OCI-LY3 (cell line): ENCODE measurements at regions not wholly inside any gene's neighbourhood (a gene's known extent, or its start where the extent isn't known, plus 50 kb on each side); places are given as distances from the start of the nearest gene placed in this dataset.

Source experiments
- EZH2phosphoT487 ChIP-seq: fragments of 200-600 bp; shearing (Covaris generic); IDR thresholded peaks from 2 replicates; pipeline ENCODE4 v1.6.1; 2018; ENCODE audit warnings: antibody characterized with exemption, mixed run types, low read depth
- TF ChIP-seq, protein P1 (sequence below): fragments of 200-600, 300-600 bp; sonication (generic); IDR thresholded peaks from 2 replicates; pipeline ENCODE4 v1.5.1; 2014; ENCODE audit warnings: antibody characterized with exemption, low read length, low read depth

DNA sequence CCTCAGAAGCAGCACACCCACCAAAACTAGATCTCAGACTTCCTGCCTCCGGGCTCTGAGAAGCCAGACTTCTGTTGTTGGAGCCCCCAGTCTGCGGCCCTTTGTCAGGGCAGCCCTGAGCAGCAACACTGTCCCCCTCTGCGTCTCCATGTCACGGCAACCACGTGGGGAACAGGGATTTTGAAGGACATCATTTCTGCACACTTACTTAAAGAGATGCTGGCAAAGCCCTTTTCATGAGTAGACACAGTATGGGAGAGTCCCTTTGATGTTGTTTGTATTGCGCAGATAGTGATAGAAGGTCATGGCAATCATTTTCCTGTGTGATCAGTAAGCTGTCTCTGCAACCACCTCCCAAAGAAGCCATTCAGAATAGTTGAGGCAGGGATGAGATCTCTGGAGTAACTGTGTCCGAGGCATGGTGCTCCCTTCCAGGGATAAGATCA lies 69.1 kb upstream of the ID2 start:
- TF ChIP-seq, protein P1, sequence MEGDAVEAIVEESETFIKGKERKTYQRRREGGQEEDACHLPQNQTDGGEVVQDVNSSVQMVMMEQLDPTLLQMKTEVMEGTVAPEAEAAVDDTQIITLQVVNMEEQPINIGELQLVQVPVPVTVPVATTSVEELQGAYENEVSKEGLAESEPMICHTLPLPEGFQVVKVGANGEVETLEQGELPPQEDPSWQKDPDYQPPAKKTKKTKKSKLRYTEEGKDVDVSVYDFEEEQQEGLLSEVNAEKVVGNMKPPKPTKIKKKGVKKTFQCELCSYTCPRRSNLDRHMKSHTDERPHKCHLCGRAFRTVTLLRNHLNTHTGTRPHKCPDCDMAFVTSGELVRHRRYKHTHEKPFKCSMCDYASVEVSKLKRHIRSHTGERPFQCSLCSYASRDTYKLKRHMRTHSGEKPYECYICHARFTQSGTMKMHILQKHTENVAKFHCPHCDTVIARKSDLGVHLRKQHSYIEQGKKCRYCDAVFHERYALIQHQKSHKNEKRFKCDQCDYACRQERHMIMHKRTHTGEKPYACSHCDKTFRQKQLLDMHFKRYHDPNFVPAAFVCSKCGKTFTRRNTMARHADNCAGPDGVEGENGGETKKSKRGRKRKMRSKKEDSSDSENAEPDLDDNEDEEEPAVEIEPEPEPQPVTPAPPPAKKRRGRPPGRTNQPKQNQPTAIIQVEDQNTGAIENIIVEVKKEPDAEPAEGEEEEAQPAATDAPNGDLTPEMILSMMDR = no peak
- no peak for TF ChIP-seq EZH2phosphoT487
